PC-9 (cell line): ENCODE measurements at regions not wholly inside any gene's neighbourhood (a gene's known extent, or its start where the extent isn't known, plus 50 kb on each side); places are given as distances from the start of the nearest gene placed in this dataset.
"Not testable (repeated sequence)": the region's sequence is repeated elsewhere in the genome, so short reads cannot be mapped to it uniquely, and the experiment has no call there.

Experiments used
- CTCF ChIP-seq: fragments of 200-600 bp; sonication (generic); conservative IDR thresholded peaks from 2 replicates; pipeline ENCODE4 v1.6.1; 2017; ENCODE audit warnings: mixed run types, antibody characterized with exemption, mild to moderate bottlenecking, moderate library complexity
- EZH2 ChIP-seq: fragments of 200-600 bp; sonication (generic); IDR thresholded peaks from 2 replicates; pipeline ENCODE4 v1.8.0; 2017; ENCODE audit warnings: antibody characterized with exemption, low read depth

- TF ChIP-seq CTCF, EZH2: not testable (repeated sequence)
Observed at GRCh38 chr1:143804707-143805356, 167.0 kb downstream of the FAM72C start.
